GM12865 (cell line): ENCODE measurements at regions not wholly inside any gene's neighbourhood (a gene's known extent, or its start where the extent isn't known, plus 50 kb on each side); places are given as distances from the start of the nearest gene placed in this dataset.

ENCODE experiments used
- DNase-seq: peaks from one replicate; pipeline ENCODE4 v3.0.0; 2010; ENCODE audit warnings: low read depth
- H3K4me3 ChIP-seq: 2 replicates; pipeline ENCODE4 v1.5.1; 2011; ENCODE audit warnings: mild to moderate bottlenecking, low read depth, low read length, control low read depth
- TF ChIP-seq, protein P1 (sequence below): IDR thresholded peaks from 2 replicates; pipeline ENCODE4 v1.5.1; 2011; ENCODE audit warnings: low read length, control low read depth, low read depth, inconsistent platforms; ENCODE audit not compliant: insufficient read depth; ENCODE audit errors: missing control alignments

DNA sequence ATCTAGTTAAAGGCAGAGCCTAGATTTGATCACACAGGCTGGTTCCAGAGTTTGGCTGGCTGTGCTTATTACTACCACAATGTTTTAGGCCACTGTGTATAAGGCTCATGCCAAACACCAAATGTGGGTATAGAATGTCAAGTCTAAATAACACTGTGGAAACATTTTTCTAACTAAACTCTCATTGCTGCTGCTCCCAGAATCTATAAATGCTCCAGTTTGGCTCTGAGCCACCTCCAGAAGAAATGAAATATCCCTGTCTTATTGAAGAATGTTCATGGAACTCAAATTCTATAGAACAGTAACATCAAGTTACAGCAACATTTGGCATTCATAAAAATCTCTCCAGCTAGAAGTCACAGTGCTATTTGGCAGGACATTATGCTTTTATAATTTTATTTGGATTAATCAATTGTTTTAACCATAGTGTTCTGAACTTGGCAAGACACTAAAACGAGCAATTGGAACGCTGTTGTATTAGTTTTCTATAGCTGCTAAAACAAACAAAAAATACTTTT lies 178.1 kb upstream of the COX7C start:
- TF ChIP-seq, protein P1, sequence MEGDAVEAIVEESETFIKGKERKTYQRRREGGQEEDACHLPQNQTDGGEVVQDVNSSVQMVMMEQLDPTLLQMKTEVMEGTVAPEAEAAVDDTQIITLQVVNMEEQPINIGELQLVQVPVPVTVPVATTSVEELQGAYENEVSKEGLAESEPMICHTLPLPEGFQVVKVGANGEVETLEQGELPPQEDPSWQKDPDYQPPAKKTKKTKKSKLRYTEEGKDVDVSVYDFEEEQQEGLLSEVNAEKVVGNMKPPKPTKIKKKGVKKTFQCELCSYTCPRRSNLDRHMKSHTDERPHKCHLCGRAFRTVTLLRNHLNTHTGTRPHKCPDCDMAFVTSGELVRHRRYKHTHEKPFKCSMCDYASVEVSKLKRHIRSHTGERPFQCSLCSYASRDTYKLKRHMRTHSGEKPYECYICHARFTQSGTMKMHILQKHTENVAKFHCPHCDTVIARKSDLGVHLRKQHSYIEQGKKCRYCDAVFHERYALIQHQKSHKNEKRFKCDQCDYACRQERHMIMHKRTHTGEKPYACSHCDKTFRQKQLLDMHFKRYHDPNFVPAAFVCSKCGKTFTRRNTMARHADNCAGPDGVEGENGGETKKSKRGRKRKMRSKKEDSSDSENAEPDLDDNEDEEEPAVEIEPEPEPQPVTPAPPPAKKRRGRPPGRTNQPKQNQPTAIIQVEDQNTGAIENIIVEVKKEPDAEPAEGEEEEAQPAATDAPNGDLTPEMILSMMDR, result no peak
- DNase-seq, result no peak
- no peak overlapping the region for H3K4me3 ChIP-seq

GRCh38 chr5:86442036-86442745 lies 175.6 kb upstream of the COX7C start:
- DNase-seq, result no peak
- TF ChIP-seq, protein P1, result no peak
- H3K4me3 ChIP-seq, result no peak overlapping the region

- no peak overlapping the region for H3K4me3 ChIP-seq
- DNase-seq, result no peak
- TF ChIP-seq, protein P1, result no peak
These were observed 170.4 kb upstream of the COX7C start for GRCh38 chr5:86447362-86447761.

DNA sequence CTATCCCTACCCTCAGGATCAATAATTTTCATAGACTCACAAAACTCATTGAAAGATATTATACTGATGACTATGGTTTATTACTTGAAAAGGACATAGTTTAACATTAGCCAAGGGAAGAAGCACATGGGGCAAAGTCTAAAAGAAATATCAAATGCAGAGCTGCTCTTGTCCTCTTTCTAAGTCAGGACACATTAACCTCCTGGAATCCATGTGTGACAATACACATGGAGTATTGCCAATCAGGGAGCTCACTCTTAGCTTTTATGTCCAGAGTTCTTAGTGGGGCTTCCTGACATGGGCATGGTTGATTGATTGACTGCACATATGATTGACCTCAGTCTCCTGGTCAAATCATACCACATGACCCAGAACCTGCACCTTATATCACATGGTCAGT lies 165.5 kb upstream of the COX7C start:
- H3K4me3 ChIP-seq, result no peak overlapping the region
- TF ChIP-seq, protein P1, result no peak
- no peak for DNase-seq

- no peak for DNase-seq
- no peak overlapping the region for H3K4me3 ChIP-seq
- TF ChIP-seq, protein P1, result no peak
These were observed 157.2 kb upstream of the COX7C start for GRCh38 chr5:86460519-86460918.

GRCh38 chr5:86461169-86461956 lies 156.4 kb upstream of the COX7C start:
- no peak overlapping the region for H3K4me3 ChIP-seq
- TF ChIP-seq, protein P1, result no peak
- DNase-seq, result peak; percentile 4
